ENCODE measurements at regions not wholly inside any gene's neighbourhood (a gene's known extent, or its start where the extent isn't known, plus 50 kb on each side); places are given as distances from the start of the nearest gene placed in this dataset.
A peak's percentile ranks its signal among the peaks of the same experiment; 100 is the strongest.
"Not testable (repeated sequence)": the region's sequence is repeated elsewhere in the genome, so short reads cannot be mapped to it uniquely, and the experiment has no call there.

DNA sequence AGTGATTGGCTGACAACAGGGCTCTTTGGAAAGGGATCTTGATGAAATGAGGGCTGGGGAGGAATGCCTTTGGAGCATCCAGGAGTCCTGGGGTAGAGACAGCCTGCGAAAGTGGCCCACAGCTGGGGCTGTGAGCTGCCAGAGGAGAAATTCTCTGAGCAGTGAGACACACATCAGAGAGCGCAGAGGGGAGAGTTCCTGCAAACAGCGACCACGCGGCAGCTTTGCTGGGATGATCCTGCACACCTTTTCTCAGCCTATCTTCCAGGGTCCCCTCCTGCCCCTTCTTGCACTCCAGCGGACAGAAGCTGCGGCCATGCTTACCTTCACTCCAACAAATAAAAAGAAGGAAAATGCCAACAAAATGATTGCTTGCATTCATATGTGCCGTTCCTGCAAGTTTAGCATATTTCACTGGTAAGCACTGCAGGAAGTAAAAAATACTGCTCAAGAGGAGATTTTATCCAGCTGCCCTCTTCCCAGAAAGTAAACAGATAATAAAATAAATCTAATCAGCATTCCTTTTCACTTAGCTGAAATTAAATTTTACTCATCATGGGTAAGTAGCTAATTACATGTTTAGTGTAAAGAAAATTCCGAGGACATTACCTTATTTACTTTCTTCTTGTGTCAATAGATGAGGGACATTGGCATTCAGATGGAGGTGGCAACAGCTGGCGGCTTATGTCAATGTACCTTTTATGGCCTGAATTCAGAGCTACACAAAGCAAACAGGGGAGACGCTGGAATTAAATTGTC is 339.9 kb upstream of the ARID1B start:
- DNase-seq: no peak

DNA sequence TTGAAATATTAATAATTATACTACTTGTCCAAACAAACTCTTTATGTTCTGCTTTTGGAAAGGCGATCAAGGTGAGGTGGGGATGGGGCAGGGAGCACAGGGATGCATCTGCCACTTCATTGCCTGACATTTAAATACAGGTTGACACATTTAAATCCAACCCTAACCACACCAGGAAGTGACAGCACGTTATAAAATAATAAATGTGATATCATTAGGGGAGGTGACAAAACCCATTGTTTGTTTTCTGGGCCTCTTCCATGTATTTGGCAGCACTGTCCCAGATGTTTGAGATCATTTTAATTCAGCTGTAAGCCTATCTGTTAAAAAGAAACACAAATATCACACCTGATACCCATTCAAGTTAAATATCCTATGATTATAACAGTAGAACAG is 342.4 kb upstream of the ARID1B start:
- DNase-seq: no peak

- no peak for DNase-seq
Measured at GRCh38 chr6:156434049-156434794, 343.0 kb upstream of the ARID1B start.

DNA sequence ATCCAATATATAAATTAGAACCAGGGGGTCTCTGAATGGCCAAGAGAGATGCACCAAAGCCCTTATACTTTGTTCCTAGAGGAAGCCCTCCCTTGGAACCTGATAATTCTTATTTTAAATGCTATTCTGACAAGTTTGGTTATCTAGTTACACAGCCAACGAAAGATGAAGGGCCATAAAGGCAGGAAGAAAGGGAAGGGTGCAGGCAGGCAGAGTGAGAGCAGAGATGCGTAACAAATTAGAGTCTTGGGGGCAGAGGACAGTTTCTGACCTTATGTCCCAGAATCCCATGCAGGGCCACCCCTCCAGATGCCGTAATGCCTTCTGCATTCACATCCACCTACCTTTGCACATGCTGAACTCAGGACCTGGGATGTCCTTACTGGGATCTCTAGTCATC is 344.6 kb upstream of the ARID1B start:
- no peak for DNase-seq

- DNase-seq: no peak
Measured at GRCh38 chr6:156430386-156430785, 346.8 kb upstream of the ARID1B start.

DNA sequence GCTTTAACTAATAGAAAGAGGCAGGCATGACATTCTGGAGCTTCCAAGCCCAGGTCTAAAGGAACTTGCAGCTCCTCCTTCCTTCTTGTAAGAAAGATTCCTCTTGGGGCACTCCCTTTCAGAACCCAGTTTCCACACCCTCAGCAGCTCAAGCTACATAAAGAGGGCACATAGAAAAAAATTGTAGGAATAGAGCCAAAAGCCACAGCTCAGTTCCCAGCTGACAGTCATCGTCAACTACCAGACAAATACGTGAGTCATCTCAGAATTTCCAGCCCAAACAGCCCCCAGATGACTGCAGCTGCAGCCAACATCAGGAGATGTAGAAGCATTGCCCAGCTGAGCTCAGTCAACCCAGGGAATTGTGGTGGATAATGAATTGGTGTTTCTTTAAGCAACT is 349.8 kb upstream of the ARID1B start:
- DNase-seq: no peak

DNA sequence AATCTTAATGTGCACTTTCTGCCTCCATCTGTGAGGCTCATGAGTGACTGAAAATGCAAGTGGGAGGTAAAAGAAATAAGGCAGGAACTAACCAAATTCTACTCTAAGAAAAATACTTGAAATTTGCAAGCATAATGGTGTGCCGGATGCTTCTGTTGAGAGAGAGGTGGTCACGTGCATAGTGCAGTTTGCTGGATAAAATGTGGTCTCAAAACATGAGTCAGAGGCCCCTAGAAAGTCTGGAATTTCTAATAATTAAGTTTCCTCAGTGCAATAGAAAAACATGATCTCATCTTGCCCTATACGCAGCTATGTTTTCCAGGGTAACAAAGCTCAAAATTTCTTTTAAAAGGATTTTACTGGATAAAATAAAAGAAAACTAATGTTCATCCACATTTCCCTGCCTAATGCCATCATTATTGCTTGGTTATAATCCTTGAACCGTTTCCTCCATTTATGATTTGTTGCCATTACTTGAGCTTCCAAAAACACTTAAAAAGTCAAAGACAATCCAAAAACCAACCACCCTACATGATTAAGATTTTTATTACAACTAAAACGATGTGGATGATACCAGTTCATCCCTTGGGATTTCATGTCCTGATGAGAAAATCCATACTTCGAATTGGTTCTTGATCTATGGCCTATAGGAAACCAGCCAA is 351.7 kb upstream of the ARID1B start:
- DNase-seq: no peak

DNA sequence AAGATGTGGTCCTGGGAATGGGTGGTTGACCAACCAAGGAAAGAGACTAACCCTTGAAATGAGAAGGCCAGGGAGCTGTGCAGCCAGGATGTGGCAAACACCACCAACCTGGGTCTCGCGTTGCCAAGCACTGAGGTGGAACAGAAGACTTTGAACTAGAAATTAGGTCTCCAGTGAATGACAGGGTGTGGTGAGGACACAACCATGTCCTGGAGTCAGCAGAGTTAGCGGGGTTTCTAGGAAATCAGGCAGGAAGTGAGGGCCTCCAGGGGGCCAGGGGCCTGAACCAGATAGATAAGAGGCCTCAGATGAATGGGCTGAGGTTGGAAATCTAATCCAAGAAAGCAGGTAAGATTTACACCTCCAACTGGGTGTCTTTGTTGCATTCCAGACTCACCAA is 353.3 kb upstream of the ARID1B start:
- DNase-seq: peak; percentile 39

DNA sequence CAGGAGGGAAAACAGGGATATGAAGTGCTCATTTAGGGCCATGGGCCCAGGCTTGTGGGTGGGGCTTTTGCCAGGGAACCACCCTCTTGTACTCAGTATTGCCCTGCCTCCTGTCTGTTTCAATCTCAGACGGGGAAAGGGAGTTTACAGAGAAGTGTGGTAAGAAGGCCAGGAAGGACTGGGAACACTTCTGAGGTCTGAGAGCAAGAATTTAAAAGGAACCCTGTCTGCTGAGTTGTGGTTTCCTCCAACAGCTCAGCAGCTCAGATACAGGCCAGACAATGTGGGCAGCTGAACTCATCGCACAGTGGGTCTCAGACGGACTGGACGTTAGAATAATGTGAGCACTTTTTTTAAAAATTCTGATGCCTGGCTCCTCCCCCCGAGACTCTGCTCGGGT is 354.1 kb upstream of the ARID1B start:
- DNase-seq: peak; percentile 14

GRCh38 chr6:156421933-156422332 is 355.2 kb upstream of the ARID1B start:
- DNase-seq: no peak

DNA sequence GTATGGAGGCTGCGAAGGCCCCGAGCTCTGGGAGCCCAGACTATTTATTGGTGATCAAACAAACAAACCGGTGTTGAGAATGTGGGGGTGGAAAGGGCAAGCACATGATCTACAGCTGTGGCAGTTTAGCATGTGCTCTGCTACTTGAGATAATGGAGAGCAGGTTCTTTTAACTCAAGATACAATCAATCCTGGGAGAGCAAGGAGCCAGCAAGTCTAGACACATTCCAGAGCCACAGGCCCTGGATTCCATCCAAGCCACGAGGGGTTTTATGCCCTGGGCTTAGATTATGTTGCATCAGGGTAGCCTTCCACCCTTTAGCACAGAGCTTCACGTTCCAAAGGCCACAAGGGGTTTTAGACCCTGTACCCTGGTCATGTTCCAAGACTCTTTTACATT is 355.9 kb upstream of the ARID1B start:
- not testable (repeated sequence) for DNase-seq

DNA sequence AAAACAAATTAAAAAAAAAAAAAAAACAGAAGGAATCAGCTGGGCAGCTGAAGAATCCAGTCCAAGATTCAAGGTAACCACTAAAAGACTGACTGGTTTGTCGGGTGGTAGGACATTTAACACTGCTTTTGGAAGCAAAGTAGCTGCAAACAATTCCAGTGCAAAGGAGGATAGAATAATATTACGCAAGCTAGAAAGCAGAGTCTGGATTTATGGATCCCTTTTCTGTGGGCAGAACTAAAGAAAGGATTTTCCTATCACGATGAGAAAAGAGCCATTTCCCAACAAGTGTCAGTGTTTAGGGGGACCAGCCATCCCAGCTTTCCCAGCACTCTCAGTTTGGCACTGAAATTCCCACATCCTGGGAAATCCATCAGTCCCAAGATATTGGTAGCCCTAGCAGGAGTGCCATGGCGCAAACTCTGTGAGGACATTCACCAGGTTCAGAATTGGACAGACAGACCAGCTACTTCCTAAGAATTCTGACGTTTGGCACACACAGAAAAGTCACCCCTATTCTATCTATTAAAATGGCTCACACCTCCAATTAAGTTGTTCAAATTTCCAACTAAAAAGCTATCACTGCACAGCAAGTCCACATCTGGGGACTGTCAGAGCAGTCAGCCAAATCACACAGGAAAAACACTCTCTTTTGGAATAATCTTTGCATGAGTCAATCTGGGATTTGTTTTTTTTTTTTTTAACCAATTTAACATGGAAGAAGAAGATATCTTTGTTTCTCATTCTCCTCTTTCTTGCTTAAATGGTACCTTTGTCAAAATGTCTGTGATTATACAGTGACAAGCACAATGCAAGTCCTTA is 356.8 kb upstream of the ARID1B start:
- no peak for DNase-seq

DNA sequence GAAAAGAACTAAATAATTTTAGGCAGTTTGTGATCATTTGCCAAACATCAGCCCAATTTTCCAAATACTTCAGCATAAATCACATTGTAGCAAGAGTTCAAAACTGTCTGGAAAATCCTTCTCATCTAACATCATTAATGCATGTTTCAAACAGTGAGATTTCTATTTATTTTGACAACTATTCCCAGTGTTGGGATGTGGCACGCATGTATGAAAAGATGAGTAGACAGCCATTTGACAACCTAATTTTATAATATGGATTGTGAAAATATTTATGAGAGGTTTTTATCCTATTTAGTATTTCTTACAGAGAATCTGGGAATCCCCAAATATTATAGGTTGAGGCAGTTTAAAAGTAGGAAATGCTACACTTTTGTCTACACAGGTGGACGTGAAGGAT is 357.6 kb upstream of the ARID1B start:
- no peak for DNase-seq

DNA sequence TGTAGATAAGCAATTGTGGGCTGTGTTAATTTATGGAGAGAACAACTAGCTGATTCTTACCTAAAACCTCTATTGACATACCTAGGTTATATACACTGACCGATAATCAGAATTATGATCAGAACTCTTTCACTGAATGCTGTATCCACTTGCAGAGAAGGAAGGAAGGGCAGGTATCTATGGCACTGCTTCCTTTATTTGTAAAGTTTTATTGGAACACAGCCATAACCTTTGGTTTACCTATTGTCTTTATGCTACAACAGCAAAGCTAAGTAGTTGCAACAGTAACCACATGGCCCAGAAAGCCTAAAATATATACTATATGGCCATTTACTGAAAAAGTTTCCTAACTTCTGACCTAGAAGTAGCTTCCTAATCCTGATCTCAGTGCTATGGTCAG is 358.9 kb upstream of the ARID1B start:
- DNase-seq: no peak

GRCh38 chr6:156416391-156416790 is 360.8 kb upstream of the ARID1B start:
- no peak for DNase-seq

- DNase-seq: no peak
Measured at GRCh38 chr6:156413154-156413553, 364.0 kb upstream of the ARID1B start.

GRCh38 chr6:156410649-156411048 is 366.5 kb upstream of the ARID1B start:
- DNase-seq: peak; percentile 15

GRCh38 chr6:156408655-156409054 is 368.5 kb upstream of the ARID1B start:
- DNase-seq: no peak

- DNase-seq: no peak
Measured at GRCh38 chr6:156407334-156407733, 369.8 kb upstream of the ARID1B start.

GRCh38 chr6:156406688-156407087 is 370.5 kb upstream of the ARID1B start:
- DNase-seq: no peak

DNA sequence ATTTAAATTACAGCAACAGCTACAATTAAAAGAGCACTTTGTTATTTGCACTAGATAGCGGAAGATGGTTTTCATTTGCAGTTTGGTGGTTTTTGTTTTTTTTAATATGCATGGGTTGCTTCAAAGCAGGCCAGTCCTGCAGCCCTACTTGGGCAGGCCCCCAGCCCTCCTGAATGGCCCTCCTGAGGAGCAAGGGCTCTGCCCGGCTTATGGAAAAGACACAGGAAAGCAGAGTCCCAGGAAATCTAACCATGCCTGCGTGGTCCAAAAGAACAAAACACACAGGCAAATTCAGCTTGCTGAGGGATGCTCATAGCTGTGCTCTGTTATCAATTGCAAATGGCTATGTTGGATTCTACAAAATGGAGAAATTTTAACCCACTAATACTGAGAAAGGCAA is 371.1 kb upstream of the ARID1B start:
- DNase-seq: no peak

DNA sequence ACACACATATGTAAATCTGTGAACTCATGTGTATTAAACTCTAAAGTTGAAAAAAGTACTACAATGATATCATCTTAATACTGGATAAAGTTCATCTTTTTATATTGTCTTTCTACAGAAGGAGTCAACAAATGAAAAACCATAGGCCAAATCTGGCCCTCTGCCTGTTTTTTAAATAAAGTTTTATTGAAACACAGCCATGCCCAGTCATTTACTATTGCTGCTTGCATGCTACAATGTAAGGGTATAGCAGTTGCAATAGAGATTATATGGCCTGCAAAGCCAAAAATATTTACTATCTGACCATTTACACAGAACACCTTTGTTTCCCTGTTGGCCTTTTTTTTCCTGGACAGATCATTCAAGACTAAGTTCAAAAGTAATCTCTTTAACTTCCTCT is 374.6 kb upstream of the ARID1B start:
- DNase-seq: no peak

DNA sequence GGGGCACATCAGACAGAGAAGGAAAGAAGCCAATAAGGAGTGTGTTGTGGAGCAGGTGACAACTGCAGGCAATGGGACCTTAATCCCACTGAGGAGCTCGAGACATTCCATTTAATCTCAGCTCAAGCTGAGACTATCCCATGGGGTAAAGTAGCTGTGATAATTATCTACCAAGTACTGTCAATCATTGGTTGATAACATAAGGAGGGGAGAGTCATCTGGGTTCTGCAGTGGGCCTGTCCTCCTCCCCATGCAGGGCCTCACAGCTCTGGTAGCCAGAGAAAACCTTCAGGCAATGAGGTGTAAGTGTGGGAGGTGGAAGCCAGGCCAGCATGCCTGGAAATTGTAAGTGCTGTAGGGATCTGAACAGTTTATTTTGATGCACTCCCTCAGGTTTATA is 375.0 kb upstream of the ARID1B start:
- no peak for DNase-seq
